HG03066 (cell line): ENCODE measurements at regions not wholly inside any gene's neighbourhood (a gene's known extent, or its start where the extent isn't known, plus 50 kb on each side); places are given as distances from the start of the nearest gene placed in this dataset.
A peak's percentile ranks its signal among the peaks of the same experiment; 100 is the strongest.

Experiments
- ATAC-seq: cut with Tn5 transposase; IDR thresholded peaks from one replicate; pipeline ENCODE4 v1.9.1; 2021; ENCODE audit warnings: low read depth; ENCODE audit not compliant: unreplicated experiment

GRCh38 chr10:8581521-8582225 is 527.2 kb downstream of the GATA3 start:
- no peak for ATAC-seq

GRCh38 chr10:8583096-8583495 is 528.6 kb downstream of the GATA3 start:
- no peak for ATAC-seq

- no peak for ATAC-seq
These were observed 530.2 kb downstream of the GATA3 start for GRCh38 chr10:8584666-8585065.

- ATAC-seq: no peak
These were observed 532.0 kb downstream of the GATA3 start for GRCh38 chr10:8586504-8586903.

- no peak for ATAC-seq
These were observed 533.6 kb downstream of the GATA3 start for GRCh38 chr10:8588135-8588534.

GRCh38 chr10:8590518-8590917 is 536.0 kb downstream of the GATA3 start:
- ATAC-seq: no peak

GRCh38 chr10:8591640-8592039 is 537.2 kb downstream of the GATA3 start:
- ATAC-seq: no peak

GRCh38 chr10:8594176-8594575 is 539.7 kb downstream of the GATA3 start:
- ATAC-seq: no peak

GRCh38 chr10:8594711-8595110 is 540.2 kb downstream of the GATA3 start:
- ATAC-seq: no peak

GRCh38 chr10:8595140-8595539 is 540.7 kb downstream of the GATA3 start:
- no peak for ATAC-seq

- no peak for ATAC-seq
These were observed 542.5 kb downstream of the GATA3 start for GRCh38 chr10:8596929-8597472.

GRCh38 chr10:8600192-8600591 is 545.7 kb downstream of the GATA3 start:
- ATAC-seq: no peak

- ATAC-seq: no peak
These were observed 548.3 kb downstream of the GATA3 start for GRCh38 chr10:8602821-8603220.

GRCh38 chr10:8614054-8614565 is 559.6 kb downstream of the GATA3 start:
- ATAC-seq: no peak

GRCh38 chr10:8615118-8615517 is 560.6 kb downstream of the GATA3 start:
- ATAC-seq: no peak

GRCh38 chr10:8616166-8616565 is 561.7 kb downstream of the GATA3 start:
- ATAC-seq: peak; percentile 73

- no peak for ATAC-seq
These were observed 563.3 kb downstream of the GATA3 start for GRCh38 chr10:8617792-8618191.

GRCh38 chr10:8618834-8619233 is 564.3 kb downstream of the GATA3 start:
- no peak for ATAC-seq

- ATAC-seq: no peak
These were observed 573.9 kb downstream of the GATA3 start for GRCh38 chr10:8628351-8628750.

- no peak for ATAC-seq
These were observed 579.4 kb downstream of the GATA3 start for GRCh38 chr10:8633909-8634308.

GRCh38 chr10:8636371-8636770 is 581.9 kb downstream of the GATA3 start:
- ATAC-seq: no peak

- ATAC-seq: no peak
These were observed 583.2 kb downstream of the GATA3 start for GRCh38 chr10:8637640-8638039.
